Myocyte (in vitro differentiated cells): ENCODE measurements at regions not wholly inside any gene's neighbourhood (a gene's known extent, or its start where the extent isn't known, plus 50 kb on each side); places are given as distances from the start of the nearest gene placed in this dataset.
A peak's percentile ranks its signal among the peaks of the same experiment; 100 is the strongest.

Source experiments
- DNase-seq: peaks from one replicate; pipeline ENCODE4 v3.0.0-alpha.2; 2012; ENCODE audit warnings: low read depth

DNA sequence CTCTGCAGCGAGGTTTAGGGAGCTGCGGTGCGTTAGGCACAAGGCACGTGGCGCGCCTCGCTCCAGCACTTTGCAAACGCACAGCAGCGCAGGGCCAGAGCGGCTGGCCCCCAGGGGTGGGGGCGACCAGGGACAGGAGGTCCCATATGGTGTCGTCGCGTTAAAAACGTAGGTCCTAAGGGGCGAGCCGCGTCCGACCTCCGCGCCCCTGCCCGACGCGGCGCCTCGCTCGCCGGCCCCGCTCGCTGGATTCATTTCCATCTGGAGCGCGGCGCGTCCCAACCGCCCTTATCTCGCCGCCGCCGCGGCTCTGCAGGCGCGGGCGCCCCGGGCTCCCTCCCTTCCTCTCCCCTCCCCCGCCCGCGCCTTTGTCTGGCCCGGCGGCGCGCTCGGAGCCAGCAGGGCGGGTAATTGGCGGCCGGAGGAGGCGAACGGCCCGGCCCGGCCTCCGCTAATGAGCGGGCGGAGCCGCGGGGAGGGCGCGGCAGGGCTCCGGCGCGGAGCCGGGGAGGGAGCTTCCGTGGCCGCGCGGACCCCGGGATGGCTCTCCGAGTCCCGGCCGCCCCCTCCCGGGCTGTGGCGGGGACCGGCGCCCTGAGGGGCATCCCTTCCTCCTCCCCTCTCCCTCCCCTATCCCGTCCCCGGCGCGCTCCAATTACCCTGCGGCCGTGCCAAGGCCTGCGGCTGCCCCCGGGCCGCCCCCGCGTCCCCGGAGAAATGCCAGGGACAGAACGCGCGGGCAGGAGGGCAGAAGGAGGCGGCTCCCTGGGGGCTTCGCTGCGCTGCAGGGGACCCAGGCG lies 409.0 kb downstream of the BCOR start:
- DNase-seq, result peak; percentile 18

DNA sequence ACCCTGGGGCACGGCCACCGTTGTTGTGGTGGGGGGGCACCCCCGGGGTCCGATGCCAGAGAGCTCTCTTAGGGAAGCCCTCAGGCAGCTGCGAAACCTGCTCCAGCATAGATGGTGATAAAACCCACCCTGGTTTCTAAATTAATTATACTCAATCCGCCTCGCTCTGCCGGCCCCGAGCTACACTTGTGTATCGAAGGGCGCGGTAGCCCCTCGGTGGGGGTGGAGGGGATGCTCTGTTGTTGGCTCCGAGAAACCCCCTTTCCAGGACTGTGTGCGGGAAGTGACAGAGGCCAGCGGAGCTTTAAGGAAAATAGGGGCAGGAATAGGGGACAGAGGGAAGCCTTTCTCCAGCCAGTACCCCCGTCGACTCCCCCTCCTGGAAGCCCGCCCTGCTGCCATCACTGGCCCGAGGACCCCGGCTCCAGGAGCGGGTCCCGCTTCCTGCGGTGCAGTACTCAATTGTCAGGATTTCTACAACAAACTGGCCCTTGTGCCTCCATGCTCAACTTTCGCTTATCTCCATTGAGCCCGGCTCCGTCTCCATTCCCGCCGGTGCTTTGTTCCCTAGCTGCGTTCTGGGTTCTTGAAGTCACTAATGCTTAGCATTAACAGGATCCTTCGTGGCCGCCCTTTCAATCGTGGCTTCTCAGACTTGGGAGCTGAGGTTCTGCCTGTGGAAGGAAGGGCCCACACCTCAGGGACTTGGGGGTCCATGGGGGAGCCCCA lies 408.2 kb downstream of the BCOR start:
- DNase-seq, result no peak

DNA sequence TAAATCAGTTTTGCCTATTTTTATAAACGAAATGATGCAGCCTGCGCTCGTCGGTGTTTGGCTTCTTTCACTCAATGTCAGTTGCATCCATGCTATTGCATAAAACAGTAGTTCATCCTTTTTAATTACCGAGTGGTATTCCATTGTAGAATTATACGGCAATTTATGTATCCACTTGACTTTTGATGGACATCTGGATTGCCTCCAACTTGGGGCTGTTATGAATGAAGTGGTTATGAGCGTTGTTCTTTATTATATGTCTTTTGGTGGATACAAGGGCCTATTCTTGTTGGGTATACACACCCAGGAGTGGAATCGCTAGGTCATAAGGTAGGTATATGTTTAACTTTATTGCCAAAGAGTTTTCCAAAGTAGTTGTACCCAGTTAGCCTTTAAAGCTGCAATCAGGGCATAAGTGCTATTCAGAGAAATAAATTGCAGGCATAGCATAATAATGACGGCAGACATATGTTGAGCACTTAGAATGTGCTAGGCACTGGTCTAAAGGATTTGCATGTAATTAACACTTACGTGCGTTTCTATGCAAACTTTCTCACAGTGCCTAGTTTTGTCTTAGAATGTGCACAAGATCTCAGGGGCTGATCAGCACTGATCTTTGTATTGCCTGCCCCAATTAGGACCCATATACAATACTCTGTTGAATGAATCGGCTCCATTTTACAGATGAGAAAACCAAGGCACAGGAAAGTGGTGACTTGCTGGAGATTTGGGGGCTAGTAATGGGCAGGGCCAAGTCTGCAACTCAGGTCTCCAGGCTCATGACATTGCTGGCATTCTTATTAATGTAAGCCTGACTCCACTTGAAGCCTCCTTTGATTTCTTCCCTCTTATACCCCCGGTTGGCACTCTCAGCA lies 407.0 kb downstream of the BCOR start:
- no peak for DNase-seq

DNA sequence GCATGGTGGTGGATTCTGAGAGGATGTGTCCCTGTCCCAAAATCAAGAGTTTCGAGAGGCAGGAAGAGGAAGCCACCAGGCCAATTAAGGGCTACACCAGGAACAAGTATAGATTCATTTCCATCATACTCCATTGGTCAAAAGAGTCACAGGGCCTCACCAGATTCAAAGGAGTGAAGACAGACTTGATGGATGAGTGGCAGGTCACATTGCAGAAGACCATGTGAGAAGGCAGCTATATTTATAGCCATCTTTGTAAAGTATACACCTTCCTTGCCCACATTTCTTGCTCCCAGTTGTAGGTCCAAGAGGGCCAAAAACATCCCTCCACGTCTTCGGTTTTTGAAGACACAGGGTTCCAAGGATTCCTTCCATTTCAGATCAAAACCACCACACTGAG lies 406.0 kb downstream of the BCOR start:
- no peak for DNase-seq

DNA sequence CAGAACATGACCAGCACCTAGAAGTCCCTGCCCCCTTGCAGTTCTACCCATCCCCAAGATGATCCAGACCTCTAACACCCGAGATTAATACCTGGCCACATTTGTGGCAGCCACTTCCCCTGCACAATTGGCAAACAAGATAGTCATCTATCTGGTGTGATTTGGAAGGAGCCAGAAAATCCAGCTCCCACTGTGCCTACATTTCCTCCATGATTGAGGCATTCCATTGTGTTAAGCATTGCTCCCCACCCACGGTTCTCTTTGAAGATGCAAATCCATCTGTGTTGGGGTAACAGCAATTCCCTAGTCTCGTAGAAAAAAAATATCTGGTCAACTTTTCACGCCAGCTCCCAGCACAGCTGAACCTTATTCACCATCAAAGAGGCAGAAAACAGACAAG lies 405.0 kb downstream of the BCOR start:
- DNase-seq, result no peak

DNA sequence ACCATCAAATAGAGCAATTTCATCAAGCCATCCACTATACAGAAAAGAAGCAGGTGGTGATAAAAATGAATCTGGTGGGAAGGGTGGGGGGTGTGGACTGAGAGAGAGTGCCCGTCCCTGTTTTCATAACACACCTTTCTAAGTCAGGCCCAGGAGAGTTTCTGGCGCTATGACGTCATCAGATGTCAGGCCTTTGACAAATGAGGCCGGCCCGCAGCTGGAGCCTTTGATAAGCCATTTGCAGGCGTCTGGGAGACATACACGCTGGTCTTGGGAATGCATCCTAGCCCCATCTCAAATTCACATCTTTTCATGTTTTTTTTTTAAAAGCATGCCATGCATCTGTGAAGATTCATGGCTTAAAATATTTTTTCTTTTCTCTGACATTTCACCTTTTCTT lies 404.5 kb downstream of the BCOR start:
- no peak for DNase-seq

DNA sequence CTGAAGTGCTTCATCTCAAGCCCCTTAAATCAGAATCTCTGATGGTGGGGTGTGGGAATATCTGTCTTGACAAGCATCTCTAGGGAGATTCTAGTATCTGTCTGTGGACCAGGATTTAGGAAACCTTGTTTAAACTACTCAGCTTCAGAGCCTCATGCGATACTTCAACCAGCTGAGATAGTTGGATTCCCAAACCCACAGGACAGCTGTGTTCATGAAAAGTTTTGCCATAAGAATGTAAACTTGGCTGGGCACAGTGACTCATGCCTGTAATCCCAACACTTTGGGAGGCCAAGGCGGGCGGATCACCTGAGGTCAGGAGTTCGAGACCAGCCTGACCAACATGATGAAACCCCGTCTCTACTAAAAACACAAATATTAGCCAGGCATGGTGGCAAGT lies 395.1 kb downstream of the BCOR start:
- DNase-seq, result peak; percentile 66

DNA sequence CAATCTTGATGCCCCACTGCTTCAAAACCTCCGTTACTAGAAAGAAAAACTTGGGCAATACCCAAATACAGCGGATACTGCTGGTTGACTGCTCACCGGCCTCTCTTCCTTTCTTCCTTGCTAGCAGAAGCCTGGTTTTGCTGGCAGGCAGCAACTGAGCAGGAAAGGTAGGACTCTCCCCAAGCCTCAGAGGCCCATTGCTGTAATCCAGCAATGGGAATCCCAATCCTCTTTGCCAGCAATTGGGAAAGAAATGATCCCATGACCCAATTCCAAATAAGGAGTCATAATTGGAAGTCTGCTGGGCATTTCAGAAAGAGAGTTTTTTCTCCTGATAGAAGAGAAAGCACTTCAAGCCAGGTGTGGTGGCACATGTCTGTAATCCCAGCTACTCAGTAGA lies 394.5 kb downstream of the BCOR start:
- DNase-seq, result no peak

DNA sequence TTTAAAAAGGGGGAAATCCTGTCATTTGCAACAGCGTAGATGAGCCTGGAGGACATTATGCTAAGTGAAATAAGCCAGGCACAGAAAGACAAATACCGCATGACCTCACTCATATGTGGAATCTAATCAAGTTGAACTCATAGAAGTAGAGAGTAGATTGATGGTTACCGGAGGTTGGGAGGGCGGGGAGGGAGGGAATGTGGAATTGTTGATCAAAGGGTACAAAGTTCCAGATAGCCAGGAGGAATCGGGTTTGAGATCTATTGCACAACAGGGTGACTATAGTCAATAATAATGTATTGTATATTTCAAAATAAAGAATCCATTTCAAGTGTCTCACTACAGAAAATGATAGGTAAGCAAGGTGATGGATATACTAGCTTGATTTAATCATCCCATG lies 393.2 kb downstream of the BCOR start:
- DNase-seq, result no peak

DNA sequence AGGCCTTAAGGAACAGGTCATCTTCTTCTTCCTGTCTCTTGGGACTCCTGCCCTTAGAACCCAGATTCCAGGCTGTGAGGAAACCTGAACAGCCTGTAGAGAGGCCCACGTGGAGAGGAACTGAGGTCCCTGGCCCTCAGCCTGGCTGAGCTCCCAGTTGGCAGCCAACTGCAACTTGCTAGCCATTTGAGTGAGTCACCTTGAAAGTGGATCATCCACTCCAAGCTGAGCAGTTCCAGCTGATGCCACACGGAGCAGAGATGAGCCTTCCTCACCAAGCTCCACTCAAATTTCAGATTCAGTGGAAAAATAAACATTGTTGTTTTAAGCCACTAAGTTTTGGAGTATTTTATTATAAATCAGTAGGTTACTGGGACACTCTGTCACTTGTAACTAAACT lies 392.5 kb downstream of the BCOR start:
- peak; percentile 83 for DNase-seq

DNA sequence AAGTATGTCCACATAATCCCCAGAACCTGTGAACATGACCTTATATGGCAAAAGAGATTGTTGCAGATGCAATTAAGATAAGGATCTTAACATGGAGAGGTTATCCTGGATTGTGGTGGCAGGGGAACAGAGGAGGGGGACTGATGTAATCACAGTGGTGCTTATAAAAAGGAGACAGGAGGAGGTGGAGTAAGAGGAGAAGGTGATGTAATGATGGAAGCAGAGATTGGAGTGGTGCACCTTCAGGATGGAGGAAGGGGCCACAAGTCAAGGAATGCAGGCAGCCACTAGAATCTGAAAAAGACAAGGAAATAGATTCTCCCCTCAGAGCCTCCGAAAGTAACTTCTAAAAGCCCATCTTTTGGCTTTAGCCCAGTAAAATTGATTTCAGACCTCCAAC lies 388.4 kb downstream of the BCOR start:
- DNase-seq, result no peak

DNA sequence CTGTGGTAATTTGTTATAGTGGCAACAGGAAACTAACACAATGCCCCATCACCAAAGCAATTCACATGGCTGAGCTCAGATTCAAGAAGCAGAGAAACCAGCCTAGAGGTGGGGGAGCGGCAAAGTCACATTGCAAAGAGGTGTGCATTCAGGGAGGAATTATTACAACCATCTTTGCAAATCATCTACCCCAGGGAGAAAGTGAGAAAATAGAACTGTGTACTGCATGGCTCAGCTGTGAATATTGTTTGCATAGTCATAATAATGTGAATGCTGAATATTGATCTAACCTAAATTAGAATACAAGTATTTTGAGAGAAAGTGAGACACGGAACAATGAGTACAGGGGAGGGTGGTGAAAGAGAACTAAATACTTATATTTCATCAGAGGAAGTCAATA lies 387.9 kb downstream of the BCOR start:
- no peak for DNase-seq

DNA sequence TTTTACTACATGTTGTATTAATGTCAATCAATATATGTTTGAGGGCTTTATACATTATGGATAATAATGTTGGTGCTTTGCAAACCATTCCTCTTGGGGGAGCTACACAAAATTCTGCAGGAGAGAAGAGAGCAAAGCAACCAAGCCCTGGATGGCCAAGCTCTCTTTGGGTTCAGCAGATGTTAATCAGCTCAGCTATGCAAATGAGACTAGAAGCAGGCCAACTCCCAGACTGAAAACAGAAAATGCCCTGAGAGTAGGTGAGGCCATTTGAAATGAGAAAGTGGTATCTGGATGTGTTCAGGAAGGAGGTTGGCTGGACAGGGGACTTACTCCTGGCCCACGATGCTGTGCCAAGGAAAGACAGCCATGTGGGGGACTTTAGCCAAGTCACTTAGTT lies 387.0 kb downstream of the BCOR start:
- DNase-seq, result no peak

DNA sequence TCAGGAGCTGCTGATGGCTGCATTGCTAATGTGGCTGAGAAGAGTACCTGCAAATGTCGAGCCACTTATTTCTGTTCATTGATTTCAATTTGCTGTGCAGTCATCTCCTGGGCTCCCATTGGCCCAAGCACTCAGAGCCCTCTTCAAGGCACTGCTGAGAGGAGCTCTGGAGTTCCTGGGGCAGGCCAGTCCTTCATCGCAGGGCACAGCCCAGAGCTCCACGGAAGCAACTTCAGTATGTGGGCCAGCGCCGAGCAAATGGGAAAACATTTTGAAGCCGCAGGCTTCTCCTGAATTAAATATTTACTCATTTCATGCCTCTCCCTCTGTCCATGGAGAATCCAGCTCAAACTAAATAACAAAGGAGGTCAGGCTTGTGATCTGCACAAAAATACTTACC lies 383.3 kb downstream of the BCOR start:
- no peak for DNase-seq

DNA sequence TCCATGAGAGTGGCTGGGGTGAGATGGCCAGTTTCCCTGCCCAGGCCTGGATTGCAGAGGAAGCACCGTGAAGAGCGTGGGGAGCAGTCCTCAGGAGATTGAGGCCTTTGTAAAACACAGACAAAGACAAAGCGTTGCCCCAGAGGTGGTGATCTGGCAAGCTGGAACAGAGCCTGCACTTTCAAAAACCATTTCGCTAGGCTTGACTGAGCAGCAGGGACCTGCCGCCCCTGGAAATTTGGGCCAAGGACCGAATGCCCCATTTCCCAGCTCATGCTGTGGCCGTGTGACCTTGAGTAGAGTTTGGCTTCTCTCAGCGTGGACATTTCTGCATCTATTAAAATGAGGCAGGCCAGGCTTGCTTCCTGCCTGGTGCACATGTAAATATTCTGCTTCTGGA lies 381.4 kb downstream of the BCOR start:
- DNase-seq, result no peak

DNA sequence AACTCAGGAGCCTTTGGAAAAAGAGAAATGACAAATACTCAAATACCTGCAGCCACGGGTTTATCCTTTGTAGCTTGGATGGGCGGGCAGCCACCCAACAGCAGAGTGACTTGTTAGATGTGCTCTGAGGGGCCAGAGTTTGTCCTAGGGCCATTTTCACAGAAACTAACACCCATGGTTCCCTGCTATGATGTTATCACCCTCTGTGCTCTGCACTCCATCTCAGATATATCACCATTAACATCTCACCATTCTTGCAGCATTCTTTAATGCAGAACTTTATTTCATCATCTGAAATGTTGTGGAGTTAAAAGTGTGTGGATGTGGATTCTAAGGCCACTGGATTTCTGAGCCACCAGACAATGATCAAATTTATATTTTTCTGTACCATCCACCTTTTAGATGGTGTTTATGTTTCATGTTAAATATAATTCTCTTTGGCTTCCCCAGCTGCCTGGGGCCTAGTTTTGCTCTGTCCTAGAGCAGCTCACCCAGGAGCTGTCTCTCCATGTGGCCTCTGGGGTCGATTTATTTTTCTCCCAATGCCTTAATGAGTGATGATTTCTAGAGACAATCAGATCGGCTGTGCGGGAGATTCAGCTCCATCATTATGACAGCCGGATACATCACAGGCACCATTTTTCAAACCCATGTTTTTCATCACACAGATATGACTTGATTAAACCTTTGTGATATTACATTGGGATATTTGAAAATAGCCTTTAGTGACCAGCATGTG lies 380.8 kb downstream of the BCOR start:
- no peak for DNase-seq

DNA sequence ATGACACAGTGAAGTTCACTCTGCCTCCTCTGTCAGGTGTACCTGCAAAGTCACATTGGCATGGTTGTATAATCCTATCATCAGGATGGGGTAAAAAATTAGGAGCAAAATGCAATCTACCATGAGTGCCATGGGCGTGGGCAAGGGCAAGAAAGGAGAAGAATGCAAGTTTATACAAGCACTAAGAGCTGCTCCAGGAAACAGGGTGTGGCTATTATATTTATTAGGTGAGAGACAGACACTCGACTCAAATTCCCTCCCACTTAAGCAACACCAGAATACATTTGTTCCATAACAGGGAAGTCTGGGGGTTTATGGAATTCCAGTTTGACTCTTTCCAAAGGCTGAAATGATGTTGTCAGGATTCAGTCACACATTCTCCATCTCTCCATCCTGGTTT lies 378.8 kb downstream of the BCOR start:
- DNase-seq, result no peak

DNA sequence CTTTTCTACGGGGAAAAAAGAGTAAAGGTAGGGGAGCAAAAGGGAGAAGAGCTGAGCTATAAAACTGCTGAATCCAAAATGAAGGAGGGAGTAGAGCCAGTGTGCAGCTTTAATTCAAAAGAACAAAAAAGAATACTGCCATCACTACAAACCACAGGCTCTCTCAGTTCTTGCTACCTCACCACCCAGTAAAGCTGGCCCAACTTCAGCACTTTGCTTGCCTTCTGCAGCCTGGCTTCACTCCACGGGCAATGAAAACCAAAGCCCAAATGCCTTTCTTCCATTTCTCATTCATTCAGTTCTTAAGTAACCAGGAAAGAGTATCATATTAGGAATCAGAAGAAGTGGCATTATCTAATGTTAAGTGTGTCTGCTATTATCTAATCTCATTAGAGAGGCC lies 376.8 kb downstream of the BCOR start:
- no peak for DNase-seq

DNA sequence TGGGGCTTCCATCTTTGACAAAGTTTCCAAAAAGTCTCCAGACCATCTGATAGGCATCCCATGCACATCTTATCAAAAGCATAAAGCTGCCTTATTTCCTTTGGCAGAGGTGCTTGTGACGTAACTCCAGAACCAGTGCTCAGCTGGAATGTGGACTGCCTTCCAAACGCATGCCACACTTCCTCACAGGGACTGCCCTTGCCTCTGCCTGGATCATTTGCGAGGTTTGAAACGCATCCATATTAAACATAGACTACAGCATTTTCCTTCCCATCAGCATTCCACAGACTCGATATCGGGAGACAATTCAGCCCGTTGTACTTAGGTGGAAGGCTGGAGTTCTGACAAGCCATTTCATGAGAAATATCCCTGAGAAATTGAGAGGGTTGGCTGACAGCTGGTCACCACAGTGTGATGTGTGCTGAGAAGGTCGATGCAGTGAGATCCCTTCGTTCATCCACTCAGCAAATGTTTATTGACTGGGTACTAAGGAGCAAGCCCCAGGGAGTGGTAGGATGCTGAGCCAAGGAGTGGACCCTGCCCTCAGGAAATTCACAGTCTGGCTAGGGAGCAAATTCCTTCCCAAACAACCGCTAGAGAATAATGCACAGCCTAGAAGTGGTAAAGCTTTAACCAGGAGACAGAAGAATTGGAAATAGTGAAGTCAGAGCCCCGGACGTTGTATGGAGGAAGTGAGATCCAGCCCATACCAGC lies 376.0 kb downstream of the BCOR start:
- DNase-seq, result no peak

DNA sequence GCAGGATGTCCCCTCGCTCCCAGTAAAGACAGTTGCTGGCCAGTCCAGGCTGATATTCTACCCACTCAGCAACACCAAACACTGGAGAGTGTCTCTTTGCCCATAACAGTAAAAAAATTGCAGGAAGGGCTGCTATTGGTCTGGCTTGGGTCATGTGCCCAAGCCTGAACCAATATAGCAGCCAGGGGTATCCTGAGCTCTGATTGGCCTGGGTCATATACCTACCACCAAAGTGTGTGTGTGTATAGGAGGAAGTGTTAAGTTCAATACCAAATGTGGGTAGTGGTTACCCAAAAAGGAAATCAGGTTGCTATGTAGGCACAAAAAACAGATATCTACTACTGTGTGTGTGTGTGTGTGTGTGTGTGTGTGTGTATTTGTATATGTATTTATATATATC lies 373.2 kb downstream of the BCOR start:
- no peak for DNase-seq

DNA sequence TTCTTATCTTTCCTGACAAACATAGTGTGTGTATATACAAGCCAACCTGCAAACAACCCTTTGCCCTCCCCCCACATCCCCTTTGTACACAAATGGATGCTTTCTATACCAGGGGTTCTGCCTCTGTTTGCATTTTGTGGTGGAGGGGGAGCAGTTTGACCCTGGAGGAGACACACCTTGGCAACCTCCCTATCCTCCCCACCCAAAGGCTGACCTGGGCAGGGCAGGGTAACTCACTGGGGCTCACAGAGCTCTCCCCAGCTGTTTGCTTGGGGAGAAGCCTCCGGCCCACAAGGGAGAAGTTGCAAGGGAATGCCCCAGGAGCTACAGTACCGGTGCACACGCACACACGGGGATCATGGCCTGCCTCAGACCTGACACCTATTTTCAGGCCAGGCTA lies 372.6 kb downstream of the BCOR start:
- no peak for DNase-seq
